Hippocampal formation (tissue), 2 donors: ENCODE measurements at regions not wholly inside any gene's neighbourhood (a gene's known extent, or its start where the extent isn't known, plus 50 kb on each side); places are given as distances from the start of the nearest gene placed in this dataset.

Experiments used
- DNase-seq, 2 donors: peaks; one replicate each; lab custom pipeline; 2025; lab: John Stamatoyannopoulos, UW

GRCh38 chr21:16834791-16835190 lies 678.1 kb upstream of the CXADR start:
- no peak for DNase-seq

DNA sequence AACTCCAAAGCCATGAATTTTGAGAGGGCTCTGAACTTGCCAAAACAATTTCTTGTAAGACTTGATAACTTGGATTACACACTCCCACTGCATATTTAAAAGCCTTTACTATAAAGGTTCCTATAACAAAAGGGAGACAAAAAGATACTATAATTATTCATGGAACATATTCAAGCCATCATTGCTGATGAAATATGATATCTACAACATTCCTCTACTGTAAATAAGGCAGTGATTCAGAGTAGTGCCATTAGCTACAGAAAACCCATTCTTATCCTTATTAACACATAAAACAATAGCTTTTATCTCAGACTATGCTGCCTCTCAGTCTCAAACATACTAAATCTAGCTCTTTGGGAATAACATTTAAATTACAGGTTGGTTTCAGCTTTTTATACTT lies 675.5 kb upstream of the CXADR start:
- DNase-seq, result no peak

GRCh38 chr21:16837721-16838120 lies 675.1 kb upstream of the CXADR start:
- DNase-seq, result no peak

DNA sequence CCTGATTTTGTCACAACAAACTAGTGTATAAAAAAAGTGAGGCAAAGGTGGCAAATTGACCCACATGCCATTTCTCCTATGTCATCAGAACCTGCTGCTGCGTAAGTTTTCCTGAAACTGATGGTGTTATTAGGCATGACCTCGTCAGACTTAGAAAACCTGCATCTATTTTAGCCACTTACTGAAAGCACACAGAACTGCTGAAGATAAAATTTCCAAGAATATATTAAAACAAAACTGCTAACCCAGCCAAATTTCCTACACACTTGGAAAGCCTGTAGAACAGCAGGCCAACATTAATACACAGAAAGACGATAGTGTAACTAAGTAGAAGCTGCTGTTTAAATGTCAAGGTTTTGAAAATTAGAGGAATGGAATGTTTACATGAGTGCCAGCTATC lies 674.5 kb upstream of the CXADR start:
- no peak for DNase-seq

DNA sequence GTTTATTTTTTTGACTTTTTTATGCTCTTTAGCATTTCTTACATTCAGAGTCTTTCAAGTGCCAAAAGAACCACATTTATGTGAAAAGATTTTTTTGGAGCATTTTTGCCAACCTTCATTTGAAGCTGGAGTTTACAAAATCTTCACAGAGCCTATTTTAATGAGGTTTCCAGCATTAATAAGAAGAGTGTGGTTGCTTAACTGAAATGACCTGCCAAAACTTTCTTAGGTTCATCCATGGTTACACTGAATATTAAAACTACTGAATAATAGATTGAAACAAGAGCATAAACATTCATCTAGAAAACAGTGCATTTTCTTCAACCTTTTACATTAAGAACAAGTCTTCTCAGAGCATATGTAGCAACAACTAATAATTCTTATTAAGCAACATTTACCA lies 672.3 kb upstream of the CXADR start:
- DNase-seq, result peak in 1 of 2 donors; percentile 33

DNA sequence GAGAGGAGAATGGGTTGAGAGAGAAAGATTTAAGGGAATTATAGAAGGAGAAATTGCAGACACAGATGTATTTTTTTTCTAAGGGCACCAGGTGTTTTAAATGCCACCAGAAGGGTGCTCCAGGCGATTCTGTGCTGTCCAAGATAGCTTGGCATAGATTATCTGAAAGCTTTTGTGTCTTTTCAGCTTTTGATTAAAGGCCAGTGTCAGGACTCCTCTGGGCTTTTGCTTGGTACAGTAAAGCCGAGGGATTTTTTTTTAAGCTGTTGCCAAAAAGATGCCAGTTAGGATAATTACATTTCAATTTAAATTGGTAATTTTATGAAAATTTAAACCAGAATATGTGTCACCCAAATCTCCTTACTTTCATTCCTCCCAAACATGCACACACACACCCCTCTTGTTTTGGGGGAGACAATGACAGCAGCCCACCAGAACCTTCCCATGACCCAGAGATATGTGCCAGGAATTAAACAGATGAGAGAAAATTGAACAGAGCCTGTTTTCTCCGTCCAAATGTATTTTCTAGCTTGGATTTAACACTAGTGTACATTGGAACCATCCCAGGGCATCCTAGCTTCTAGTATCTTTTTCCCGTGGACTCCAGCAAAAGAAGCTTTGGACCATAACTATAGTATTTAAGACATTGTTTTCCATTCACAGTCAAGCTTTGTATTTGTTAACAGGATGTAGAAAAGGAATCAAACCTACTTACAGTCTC lies 670.7 kb upstream of the CXADR start:
- no peak for DNase-seq

DNA sequence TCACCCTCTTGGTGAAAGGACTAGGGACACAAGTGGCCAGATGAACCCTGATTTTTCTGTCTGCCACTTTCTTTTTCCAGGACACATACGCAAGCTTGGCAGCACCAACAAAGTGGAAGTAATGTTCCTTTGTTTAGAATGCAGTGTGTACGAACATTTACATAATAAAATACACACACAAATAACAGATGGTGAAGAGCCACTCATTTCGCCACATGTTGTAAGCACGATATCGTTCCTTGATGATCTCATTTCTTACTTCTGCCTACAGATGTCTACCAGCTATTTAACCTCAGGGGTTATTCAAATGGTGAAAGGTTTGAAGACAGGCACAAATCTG lies 670.2 kb upstream of the CXADR start:
- no peak for DNase-seq

DNA sequence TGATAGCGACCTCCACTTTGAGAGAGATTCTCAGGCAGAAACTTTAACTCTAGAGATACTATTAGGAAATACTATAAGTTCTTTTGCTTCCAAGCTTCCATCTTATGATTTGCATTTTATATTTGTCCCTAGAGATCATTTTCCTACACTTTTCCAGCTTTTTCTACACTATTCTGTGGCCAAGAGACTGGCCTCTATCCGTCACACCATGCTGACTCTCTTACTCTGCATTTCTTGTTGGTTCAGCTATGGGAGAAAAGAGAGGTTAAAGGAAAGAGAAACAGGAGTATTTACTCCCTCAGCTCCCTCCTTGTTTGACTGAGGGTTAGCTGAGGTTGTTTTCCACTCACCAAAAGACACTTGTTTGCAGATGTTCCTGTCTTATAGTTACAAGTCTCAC lies 665.6 kb upstream of the CXADR start:
- DNase-seq, result no peak

DNA sequence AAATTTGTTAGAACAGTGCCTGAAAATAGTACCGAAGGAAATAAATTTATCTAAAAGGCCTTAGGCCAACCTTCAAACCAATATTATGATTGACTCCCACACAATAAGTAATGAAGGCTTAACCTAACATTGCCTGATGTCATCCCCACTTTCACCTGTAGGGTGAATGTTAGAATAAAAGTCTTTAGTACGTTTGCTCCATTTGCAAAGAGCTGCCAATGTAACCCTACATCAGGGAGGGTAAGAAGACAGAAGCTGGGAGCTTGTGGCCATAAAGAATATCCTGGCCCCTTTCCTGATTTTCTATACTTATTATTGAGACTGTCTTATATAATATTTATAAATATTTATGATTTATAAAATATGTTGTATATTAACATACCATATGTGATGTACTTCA lies 661.8 kb upstream of the CXADR start:
- DNase-seq, result no peak

DNA sequence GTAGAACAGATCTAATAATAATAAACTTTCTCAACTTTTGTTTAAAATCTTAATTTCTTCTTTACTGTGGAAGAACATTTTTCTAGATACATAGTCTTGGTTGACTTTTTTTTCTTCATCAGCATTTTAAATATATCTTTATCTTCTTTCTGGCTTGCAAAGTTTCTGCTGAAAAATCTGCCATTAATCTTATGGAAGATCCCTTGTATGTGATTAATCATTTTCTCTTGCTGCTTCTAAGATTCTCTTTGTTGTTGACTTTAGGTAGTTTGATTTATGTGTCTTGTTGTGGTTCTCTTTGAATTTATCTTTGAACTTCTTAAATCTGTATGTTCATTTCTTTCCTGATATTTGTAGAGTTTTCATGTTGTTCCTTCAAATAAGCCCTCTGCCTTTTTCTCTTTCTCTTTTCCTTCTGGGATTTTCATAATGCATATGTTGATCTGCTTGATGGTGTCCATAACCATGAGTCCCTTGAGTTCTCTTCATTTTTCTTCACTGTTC lies 657.6 kb upstream of the CXADR start:
- DNase-seq, result no peak

DNA sequence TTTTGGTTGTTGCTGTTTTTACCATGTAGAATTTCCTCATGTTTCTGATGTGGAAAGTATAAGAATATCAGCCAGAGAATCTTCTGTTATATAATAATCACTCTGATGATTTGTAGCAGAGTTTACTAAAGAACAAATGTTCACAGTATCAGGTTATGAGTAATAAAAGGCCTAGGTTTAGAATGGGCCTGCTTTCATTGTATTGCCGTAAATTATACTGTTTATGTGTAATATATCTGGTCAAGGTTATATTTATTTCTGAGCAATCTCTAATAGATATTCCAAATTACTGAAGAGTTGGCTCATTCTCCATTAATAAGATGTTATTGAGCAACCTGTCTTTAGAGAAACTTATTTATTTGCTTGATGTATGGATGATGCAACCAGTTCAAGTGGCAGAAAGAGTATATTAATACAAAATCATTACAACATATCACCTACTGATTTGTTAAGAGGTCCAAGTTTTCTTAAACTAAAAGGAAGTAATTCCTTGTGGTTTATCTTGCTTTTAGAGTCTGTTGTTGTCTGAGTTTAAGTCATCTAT lies 649.4 kb upstream of the CXADR start:
- no peak for DNase-seq

- no peak for DNase-seq
These were observed 648.9 kb upstream of the CXADR start for GRCh38 chr21:16863908-16864307.

DNA sequence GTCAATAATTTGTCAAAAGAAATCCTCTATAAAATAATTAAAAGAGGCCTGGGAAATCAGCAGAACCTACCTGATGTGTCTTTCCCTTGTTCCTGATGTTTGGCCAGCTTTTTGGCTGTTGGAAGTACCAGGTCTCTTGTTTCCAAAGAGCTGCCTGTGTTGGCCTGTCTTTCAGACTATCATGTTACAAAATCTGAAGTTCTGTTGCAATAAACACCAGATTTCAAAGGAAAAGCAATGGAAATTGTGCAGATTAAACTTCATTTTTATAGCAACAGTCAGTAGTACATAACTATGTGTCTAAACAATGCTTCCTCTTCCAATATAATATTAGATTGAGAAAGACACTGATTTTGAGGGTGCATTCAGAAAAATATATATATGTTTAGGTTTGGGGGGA lies 647.2 kb upstream of the CXADR start:
- no peak for DNase-seq

DNA sequence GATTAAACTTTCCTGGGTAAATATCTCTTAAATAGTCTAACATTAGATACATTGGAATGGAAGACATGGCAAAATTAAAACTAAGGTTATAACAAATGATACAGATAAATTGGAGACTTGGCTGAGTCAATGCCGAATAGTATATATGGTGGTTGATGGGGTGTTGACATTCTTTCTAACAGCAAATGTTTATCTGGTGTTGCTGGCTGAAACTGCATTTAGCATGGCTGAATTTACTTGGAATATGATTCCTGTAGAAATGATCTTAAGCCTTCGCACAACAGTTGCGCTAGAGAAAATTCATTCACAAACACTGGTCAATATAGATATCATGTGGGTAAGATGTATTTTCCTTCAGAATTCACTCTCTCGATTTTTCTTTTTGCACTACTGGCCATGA lies 646.0 kb upstream of the CXADR start:
- no peak for DNase-seq

DNA sequence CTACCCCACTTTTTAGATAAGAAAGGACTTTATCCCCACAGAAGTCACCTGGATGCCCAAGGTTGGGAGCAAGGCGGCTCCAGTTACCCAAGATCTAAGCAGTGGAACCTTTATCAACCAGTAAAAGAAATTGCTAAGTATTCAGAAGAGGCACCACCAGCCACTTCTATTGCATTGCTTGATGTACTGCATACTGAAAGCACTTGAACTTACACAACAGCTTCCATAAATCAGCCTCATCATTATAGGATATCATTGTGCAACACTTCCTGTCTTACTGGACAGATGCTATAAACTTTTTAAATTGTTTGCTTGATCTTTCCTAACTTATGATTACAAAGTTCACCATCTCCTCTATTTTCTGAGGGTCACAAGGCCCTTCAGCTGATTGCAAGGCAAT lies 642.7 kb upstream of the CXADR start:
- no peak for DNase-seq

DNA sequence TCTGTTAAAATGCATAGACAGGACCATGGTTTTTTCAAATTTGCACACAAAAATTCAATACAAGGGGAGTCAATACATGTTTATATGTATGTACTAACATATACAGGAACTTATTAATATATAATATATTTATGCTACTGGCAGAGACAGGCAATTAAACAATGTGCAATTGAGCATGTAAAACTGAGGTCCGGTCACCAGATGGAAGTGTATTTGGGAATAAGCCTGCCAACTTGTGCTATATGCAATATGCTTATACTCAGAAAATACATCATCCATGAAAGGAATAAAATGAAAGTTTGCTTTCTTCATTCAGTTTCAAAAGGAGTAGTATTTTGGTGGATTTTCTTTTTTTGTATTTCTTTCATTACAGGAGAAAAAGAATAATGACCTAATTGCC lies 640.2 kb upstream of the CXADR start:
- no peak for DNase-seq

DNA sequence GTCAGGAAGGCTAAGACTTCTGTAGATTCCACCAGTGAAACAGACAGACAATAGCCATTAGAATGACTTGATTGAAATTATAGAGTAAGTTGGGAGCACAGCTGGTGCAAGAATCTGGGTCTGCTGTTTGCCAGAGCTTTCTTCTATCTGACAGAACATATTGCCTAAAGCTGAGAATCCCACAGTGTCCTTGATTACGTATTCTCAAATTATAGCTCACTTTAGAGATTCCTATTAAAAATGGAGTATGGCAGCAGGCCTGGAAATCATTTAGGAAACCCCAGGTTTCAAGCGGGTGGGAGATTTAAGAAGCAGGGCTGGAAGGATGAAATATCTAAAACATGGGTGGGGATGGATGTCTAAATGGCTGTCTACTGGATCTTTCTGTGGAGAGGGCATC lies 639.7 kb upstream of the CXADR start:
- DNase-seq, result no peak

GRCh38 chr21:16873596-16873995 lies 639.2 kb upstream of the CXADR start:
- no peak for DNase-seq

DNA sequence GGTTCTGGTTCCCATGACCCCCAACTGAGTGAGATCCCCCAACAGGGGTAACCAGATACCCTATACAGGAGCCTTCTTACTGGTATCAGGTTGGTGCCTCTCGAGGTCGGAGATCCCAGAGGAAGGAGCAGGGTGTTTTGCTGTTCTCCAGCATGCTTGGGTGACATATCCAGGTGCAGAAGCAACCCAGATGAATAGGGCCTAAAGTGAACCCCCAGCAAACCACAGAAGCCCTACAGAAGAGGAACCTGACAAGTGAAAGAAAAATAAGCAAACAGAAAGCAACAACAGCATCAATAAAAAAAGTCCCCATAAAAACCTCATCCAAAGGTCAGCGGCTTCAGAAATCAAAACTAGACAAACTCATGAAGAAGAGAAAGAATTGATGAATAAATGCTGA lies 633.4 kb upstream of the CXADR start:
- no peak for DNase-seq

GRCh38 chr21:16891821-16892220 lies 621.0 kb upstream of the CXADR start:
- DNase-seq, result no peak

DNA sequence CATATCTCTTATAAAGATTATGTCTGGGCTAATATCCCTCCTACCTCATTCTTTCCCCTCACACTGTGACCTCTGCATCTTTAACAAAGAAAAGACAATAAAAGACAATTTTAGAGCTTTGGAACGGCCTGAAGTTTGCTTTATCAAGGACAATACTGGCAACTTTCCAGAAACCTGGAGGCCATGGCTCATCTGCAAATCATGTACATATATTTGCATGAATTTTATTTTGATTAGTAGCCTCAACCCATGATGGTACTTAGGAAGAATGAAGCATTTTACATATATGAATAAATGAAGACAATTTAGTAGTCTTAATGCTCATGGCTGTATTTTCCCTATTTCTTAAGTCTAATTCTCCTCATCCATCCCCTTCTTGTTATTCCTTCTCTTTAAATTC lies 612.2 kb upstream of the CXADR start:
- no peak for DNase-seq

DNA sequence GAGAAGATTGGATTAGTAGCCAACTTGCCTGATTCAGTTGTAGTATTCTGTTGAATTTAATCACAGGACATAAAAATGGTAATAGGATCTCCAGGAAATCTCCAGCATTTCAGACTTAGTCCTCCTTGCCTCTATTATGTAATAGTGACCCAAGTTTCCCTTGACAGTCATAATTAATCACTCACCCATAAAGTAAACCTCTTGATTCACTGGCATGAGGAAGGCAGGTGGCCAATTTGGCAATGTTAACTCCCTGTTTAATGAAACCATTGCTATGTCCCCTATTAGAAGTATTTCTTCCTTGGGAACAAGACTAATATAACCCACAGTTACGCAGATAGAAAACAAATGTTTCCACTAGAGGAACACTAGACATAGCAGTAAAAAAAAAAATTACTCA lies 604.8 kb upstream of the CXADR start:
- peak in 1 of 2 donors; percentile 64 for DNase-seq

DNA sequence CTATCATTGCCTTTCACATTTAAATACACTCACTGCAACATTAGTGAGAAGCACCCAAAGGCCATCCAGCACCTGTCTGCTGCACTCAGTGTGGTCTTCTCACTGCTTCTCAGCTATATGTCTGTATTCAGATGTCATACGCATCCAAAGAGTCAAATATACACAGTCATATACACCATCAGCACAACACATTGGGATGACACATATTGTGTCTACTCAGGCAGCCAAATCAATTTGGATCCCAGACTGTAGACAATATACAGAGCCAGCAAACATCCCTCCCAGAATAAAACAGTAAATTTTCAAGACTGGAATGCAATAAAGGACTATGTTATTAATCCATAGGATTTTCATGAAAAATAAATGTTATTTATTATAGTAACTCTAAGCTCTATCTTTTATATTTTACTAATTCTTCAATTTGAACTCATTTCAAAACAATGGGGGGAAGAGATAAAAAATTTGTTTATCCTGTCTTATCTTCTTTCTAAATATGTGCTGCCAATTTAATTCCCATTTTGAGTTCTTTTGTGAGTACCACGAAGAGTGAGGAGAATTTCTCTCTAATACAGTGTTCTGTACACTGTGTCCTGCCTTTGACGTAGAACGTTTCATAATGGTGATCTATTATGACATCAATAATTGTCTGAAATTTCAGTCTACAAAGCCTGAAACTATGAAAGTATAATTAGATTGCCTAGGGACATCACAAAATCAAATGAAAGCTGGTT lies 602.2 kb upstream of the CXADR start:
- DNase-seq, result no peak
